ENCODE measurements at regions not wholly inside any gene's neighbourhood (a gene's known extent, or its start where the extent isn't known, plus 50 kb on each side); places are given as distances from the start of the nearest gene placed in this dataset.

DNA sequence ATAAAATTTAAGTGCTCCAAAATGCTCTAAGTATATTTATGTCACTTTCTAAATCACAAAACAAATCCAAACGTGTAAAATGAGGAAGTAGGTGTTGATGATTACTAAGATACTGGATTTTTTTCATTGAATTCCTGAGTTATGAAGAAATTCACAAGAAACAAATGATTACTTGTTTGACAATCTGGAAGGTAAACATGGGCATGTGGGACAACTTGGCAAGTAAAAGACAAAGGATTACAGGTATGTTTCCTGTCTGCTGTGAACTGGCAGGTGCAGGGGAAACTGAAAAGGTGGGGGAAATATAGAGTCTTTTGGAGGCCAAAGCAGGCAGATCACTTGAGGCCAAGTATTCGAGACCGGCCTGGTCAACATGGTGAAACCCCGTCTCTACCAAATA lies 252.7 kb upstream of the AZI2 start:
- Histone ChIP-seq H4K20me1 (ENCODE audit: insufficient read depth) (no peaks in the 10 kb centered on the region), H3K27ac (ENCODE audit: low read depth, low read length) (no peak overlapping the region), H3K79me2 (ENCODE audit: insufficient read depth, low read length) (no peaks in the 10 kb centered on the region), H3K9me3 (ENCODE audit: control insufficient read depth in 1 of 2, insufficient read depth in 1 of 2, low read depth in 1 of 2, low read length in 2 of 2) (no peaks in the 10 kb centered on the region), H3K36me3 (ENCODE audit: control insufficient read depth in 1 of 2, insufficient read depth in 2 of 2, low read length in 2 of 2) (no peaks in the 10 kb centered on the region), H3K4me1 (ENCODE audit: control insufficient read depth in 1 of 2, insufficient read depth in 2 of 2, low read length in 2 of 2) (no peaks in the 10 kb centered on the region), H3K4me3 (replicated peaks in 1 of 2; ENCODE audit: low read depth in 1 of 2, low read length in 2 of 2) (no peak overlapping the region), H3K4me2 (ENCODE audit: low read length) (no peak overlapping the region), H3K9me2 (ENCODE audit: insufficient read depth) (no peaks in the 10 kb centered on the region), H3K9ac (ENCODE audit: low read length) (no peak overlapping the region), H2AFZ (ENCODE audit: low read depth, low read length, poor library complexity, severe bottlenecking) (no peak overlapping the region), H3K27me3 (ENCODE audit: insufficient read depth, low read length) (no peaks in the 10 kb centered on the region)
- BruUV-seq (replicated peaks): no TSS peak
- no peak for TF ChIP-seq FOSL1 (IDR thresholded peaks at IDR 0.05; ENCODE audit: low read depth)
- ChIA-PET CTCF (no interaction called here), POLR2A (no interaction called here), RAD21 (ENCODE audit: low non-redundant PET in 1 of 2, low total read pairs in 2 of 2, uncharacterized antibody in 2 of 2, unreplicated experiment in 2 of 2) (no interaction called here)
- DNase-seq (ENCODE audit: low read depth, low spot score) (no peak), ATAC-seq (no peak)
- intact Hi-C loops (cut with micrococcal nuclease): no loop called here

DNA sequence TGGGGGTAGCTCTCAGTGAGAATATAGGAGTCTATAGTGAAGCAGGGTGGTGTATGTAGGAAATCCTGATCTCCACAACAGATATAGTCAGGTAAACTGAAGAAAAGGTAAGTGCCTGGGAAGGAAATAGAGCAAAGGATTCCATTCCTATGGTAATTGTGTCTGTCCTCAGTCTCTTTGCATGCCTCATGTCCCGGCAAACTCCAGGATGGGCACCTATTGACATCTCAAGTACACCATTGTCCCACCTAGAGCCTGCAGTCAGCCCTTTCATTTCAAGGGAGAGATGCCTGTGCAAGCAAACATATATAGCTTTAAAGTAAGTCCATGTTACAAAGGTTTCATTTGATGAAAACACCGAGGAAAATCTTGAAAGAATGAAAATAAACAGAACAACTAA lies 257.7 kb upstream of the AZI2 start:
- ChIA-PET CTCF (no interaction called here), POLR2A (no interaction called here), RAD21 (ENCODE audit: low non-redundant PET in 1 of 2, low total read pairs in 2 of 2, uncharacterized antibody in 2 of 2, unreplicated experiment in 2 of 2) (no interaction called here)
- Histone ChIP-seq H3K27ac (ENCODE audit: low read depth, low read length) (no peak overlapping the region), H3K9ac (ENCODE audit: low read length) (no peak overlapping the region), H2AFZ (ENCODE audit: low read depth, low read length, poor library complexity, severe bottlenecking) (no peak overlapping the region), H3K79me2 (ENCODE audit: insufficient read depth, low read length) (no peaks in the 10 kb centered on the region), H3K4me2 (ENCODE audit: low read length) (no peak overlapping the region), H4K20me1 (ENCODE audit: insufficient read depth) (no peaks in the 10 kb centered on the region), H3K36me3 (ENCODE audit: control insufficient read depth in 1 of 2, insufficient read depth in 2 of 2, low read length in 2 of 2) (no peaks in the 10 kb centered on the region), H3K4me3 (replicated peaks in 1 of 2; ENCODE audit: low read depth in 1 of 2, low read length in 2 of 2) (no peak overlapping the region), H3K9me3 (ENCODE audit: control insufficient read depth in 1 of 2, insufficient read depth in 1 of 2, low read depth in 1 of 2, low read length in 2 of 2) (no peaks in the 10 kb centered on the region), H3K9me2 (ENCODE audit: insufficient read depth) (no peaks in the 10 kb centered on the region), H3K4me1 (ENCODE audit: control insufficient read depth in 1 of 2, insufficient read depth in 2 of 2, low read length in 2 of 2) (no peaks in the 10 kb centered on the region), H3K27me3 (ENCODE audit: insufficient read depth, low read length) (no peaks in the 10 kb centered on the region)
- BruUV-seq (replicated peaks): no TSS peak
- intact Hi-C loops (cut with micrococcal nuclease): no loop called here
- ATAC-seq (no peak), DNase-seq (ENCODE audit: low read depth, low spot score) (no peak)
- TF ChIP-seq ZNF274 (IDR thresholded peaks at IDR 0.05; ENCODE audit: low read depth, low read length): no peak
- TF ChIP-seq, protein P1, sequence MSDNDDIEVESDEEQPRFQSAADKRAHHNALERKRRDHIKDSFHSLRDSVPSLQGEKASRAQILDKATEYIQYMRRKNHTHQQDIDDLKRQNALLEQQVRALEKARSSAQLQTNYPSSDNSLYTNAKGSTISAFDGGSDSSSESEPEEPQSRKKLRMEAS (IDR thresholded peaks at IDR 0.05): no peak
- TF ChIP-seq YY1 (IDR thresholded peaks at IDR 0.05; ENCODE audit: extremely low read depth, insufficient replicate concordance, low read depth, low read length): no peak
- no peak for TF ChIP-seq EGR1 (IDR thresholded peaks at IDR 0.05; ENCODE audit: low read depth)
- no peak for TF ChIP-seq POLR2A (IDR thresholded peaks at IDR 0.05; ENCODE audit: borderline replicate concordance, extremely low read depth, insufficient read depth, insufficient read length)
- no peak for TF ChIP-seq ZFX (IDR thresholded peaks at IDR 0.05)
- no peak for TF ChIP-seq CBX3 (IDR thresholded peaks at IDR 0.05; ENCODE audit: low read depth)

All from HCT116 (cell line).